GM12878 (cell line): ENCODE measurements at regions not wholly inside any gene's neighbourhood (a gene's known extent, or its start where the extent isn't known, plus 50 kb on each side); places are given as distances from the start of the nearest gene placed in this dataset.

Source experiments
- ATAC-seq: fragments of 200-7000 bp; cut with Tn5 transposase; 3 replicates; pipeline ENCODE4 v1.9.1; 2020; ENCODE audit warnings: mild to moderate bottlenecking, moderate library complexity
- BruUV-seq: library from RNA; stranded (reverse); fragments of 400-500 nt; replicated peaks from 2 replicates; lab custom pipeline; 2021; lab: Mats Ljungman, UMichigan
- CTCF ChIA-PET: fragments of 300-600 bp; sonication (Branson Sonifier 250); formaldehyde crosslinking; extraction: SDS; loops from one replicate; lab custom pipeline; 2021; ENCODE audit warnings: inconsistent platforms; lab: Yijun Ruan, JAX
- POLR2A ChIA-PET: fragments of 350-600 bp; formaldehyde crosslinking; extraction: SDS; loops from one replicate; lab custom pipeline; 2021; ENCODE audit warnings: inconsistent platforms; lab: Charles Lee
- RAD21 ChIA-PET: fragments of 300-600 bp; sonication (Branson Sonifier 250); formaldehyde crosslinking; loops from one replicate; lab custom pipeline; 2023; ENCODE audit warnings: antibody characterized with exemption; ENCODE audit not compliant: unreplicated experiment; lab: Charles Lee
- SMC1A ChIA-PET: fragments of 300-600 bp; sonication (Branson Sonifier 250); formaldehyde crosslinking; loops from one replicate; lab custom pipeline; 2023; ENCODE audit not compliant: unreplicated experiment, uncharacterized antibody; lab: Charles Lee
- DNase-seq: peaks from one replicate; pipeline ENCODE4 v3.0.0-alpha.2; 2011; ENCODE audit warnings: low read depth, low spot score
- FAIRE-seq: peaks from 3 replicates; lab custom pipeline; 2011; peaks lifted over from hg19 to GRCh38; lab: Jason Lieb, UNC
- H2AFZ ChIP-seq: 2 replicates; pipeline ENCODE4 v1.6.0; 2011; ENCODE audit warnings: low read depth, low read length, control low read depth; ENCODE audit not compliant: control insufficient read depth
- H3K27ac ChIP-seq: 2 replicates; pipeline ENCODE4 v1.5.1; 2011; ENCODE audit warnings: control low read depth; ENCODE audit not compliant: control insufficient read depth, insufficient read depth
- H3K27me3 ChIP-seq, 2 experiments: replicated peaks in 1 of 2; 2 replicates each; pipeline versions ENCODE4 v1.6.0 to v1.6.1; 2011; ENCODE audit warnings: low read length in 1 of 2; ENCODE audit not compliant: control insufficient read depth in 2 of 2, insufficient read depth in 2 of 2
- H3K36me3 ChIP-seq, 2 experiments: 2 replicates each; pipeline ENCODE4 v1.5.1; 2011; ENCODE audit warnings: low read length in 1 of 2; ENCODE audit not compliant: control insufficient read depth in 2 of 2, insufficient read depth in 2 of 2
- H3K4me1 ChIP-seq: 2 replicates; pipeline ENCODE4 v1.6.1; 2011; ENCODE audit warnings: mild to moderate bottlenecking, low read length, moderate library complexity, mixed read lengths; ENCODE audit not compliant: control insufficient read depth, insufficient read depth
- H3K4me2 ChIP-seq: 2 replicates; pipeline ENCODE4 v1.6.0; 2011; ENCODE audit warnings: control low read depth; ENCODE audit not compliant: control insufficient read depth, insufficient read depth
- H3K4me3 ChIP-seq: fragments of 200-600 bp; sonication (generic); 2 replicates; pipeline ENCODE4 v1.5.1; 2016
- H3K79me2 ChIP-seq: 2 replicates; pipeline ENCODE4 v1.6.0; 2011; ENCODE audit warnings: low read length; ENCODE audit not compliant: control insufficient read depth, insufficient read depth
- H3K9ac ChIP-seq: 2 replicates; pipeline ENCODE4 v1.8.0; 2011; ENCODE audit warnings: low read length, control low read depth, mixed read lengths; ENCODE audit not compliant: control insufficient read depth, insufficient read depth
- H3K9me3 ChIP-seq: replicated peaks from 3 replicates; pipeline ENCODE4 v1.5.1; 2011; ENCODE audit warnings: mild to moderate bottlenecking, low read length; ENCODE audit not compliant: control insufficient read depth, insufficient read depth
- H4K20me1 ChIP-seq: 2 replicates; pipeline ENCODE4 v1.6.0; 2011; ENCODE audit not compliant: control insufficient read depth, insufficient read depth
- CHD4 ChIP-seq: fragments of 200-600 bp; sonication (generic); IDR thresholded peaks from 2 replicates; pipeline ENCODE4 v1.6.1; 2016; ENCODE audit warnings: mild to moderate bottlenecking
- HDAC2 ChIP-seq: fragments of 200-600 bp; sonication (generic); IDR thresholded peaks from 2 replicates; pipeline ENCODE4 v1.6.1; 2017
- JUNB ChIP-seq: IDR thresholded peaks from 2 replicates; pipeline ENCODE4 v1.6.1; 2016; ENCODE audit warnings: antibody characterized with exemption, mild to moderate bottlenecking
- NFXL1 ChIP-seq: fragments of 450-650 bp; IDR thresholded peaks from 2 replicates; pipeline ENCODE4 v1.6.1; 2017; ENCODE audit warnings: antibody characterized with exemption, mild to moderate bottlenecking, borderline replicate concordance
- RUNX3 ChIP-seq: IDR thresholded peaks from 2 replicates; pipeline ENCODE4 v1.6.1; 2012; ENCODE audit warnings: low read length, inconsistent platforms
- SIX5 ChIP-seq: IDR thresholded peaks from 2 replicates; pipeline ENCODE4 v1.6.1; 2011; ENCODE audit warnings: mild to moderate bottlenecking, low read depth, low read length, moderate library complexity; ENCODE audit not compliant: severe bottlenecking
- SPI1 ChIP-seq: IDR thresholded peaks from 2 replicates; pipeline ENCODE4 v1.6.1; 2011; ENCODE audit warnings: low read depth, mild to moderate bottlenecking, low read length, moderate library complexity, borderline replicate concordance; ENCODE audit not compliant: insufficient read depth
- WGBS: methylation state at CpG from one replicate; pipeline ENCODE4 v1.1.6; 2016; ENCODE audit warnings: low lambda C conversion rate; ENCODE audit not compliant: insufficient replicate concordance, insufficient coverage; ENCODE audit errors: missing lambda C conversion rate; 5-methylcytosine and 5-hydroxymethylcytosine counted together
- in situ Hi-C: fragments of 300-500 bp; cut with MboI; formaldehyde crosslinking; loops from 9 replicates; pipeline ENCODE4 v1.14.3; 2018; ENCODE audit warnings: mixed read lengths
- intact Hi-C: fragments of 100-400 bp; cut with micrococcal nuclease; formaldehyde crosslinking; loops from one replicate; pipeline ENCODE4 v1.14.2; 2022; ENCODE audit not compliant: unreplicated experiment
- TF ChIP-seq, protein P1 (sequence below): IDR thresholded peaks from 2 replicates; pipeline ENCODE4 v1.6.1; 2012; ENCODE audit warnings: mild to moderate bottlenecking, low read depth, low read length
- TF ChIP-seq, protein P2 (sequence below): fragments of 450-650 bp; IDR thresholded peaks from 2 replicates; pipeline ENCODE4 v1.6.1; 2017; ENCODE audit warnings: low read depth, mild to moderate bottlenecking, moderate library complexity
- TF ChIP-seq, protein P3 (sequence below): fragments of 150-350 bp; IDR thresholded peaks from 2 replicates; pipeline ENCODE4 v1.6.1; 2014; ENCODE audit warnings: mild to moderate bottlenecking, low read depth, low read length
- TF ChIP-seq, protein P4 (sequence below): fragments of 450-650 bp; IDR thresholded peaks from 2 replicates; pipeline ENCODE4 v1.6.1; 2017; ENCODE audit warnings: mild to moderate bottlenecking, low read depth, inconsistent platforms; ENCODE audit not compliant: poor library complexity, severe bottlenecking
- TF ChIP-seq, protein P5 (sequence below): fragments of 450-650 bp; IDR thresholded peaks from 2 replicates; pipeline ENCODE4 v1.6.1; 2017; ENCODE audit warnings: borderline replicate concordance

DNA sequence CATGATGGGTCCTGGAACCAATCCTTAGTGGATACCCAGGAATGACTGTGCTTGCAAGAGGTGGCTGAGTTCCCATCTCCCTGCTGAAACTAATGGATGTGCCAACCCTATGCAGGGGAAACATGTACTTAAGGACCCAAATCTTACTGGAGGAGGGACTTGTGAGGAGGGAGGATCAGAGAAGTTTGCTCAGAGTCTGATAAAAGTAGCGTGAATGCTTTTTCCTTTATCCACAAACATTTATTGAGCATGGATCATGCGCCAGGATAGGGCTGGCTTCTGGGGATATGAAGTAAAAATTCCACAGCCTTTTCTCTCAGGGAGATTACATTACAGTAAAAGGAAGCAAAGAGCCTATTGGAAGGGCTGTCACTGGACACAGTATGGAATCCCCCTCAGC is 358.5 kb downstream of the RPS24 start:
- in situ Hi-C loops: no loop called here
- 7% methylated on average over 2 of the region's 2 CpGs for whole genome bisulfite sequencing
- ChIA-PET CTCF (no interaction called here), POLR2A (no interaction called here), SMC1A (interaction anchor here (0.6 kb wide), 1 partner anchor 12 kb away, joined by 3 read pairs; no protein-coding TSS in a partner anchor), RAD21 (no interaction called here)
- Histone ChIP-seq H3K36me3 (no peaks in the 10 kb centered on the region), H4K20me1 (no peaks in the 10 kb centered on the region), H3K9ac (no peak overlapping the region), H3K27me3 (peaks cover 0 to 2% of the 10 kb centered on the region in 2 experiments; a peak in 3 of 4 replicates), H3K9me3 (no peaks in the 10 kb centered on the region), H3K4me1 (no peaks in the 10 kb centered on the region), H3K4me2 (no peak overlapping the region), H3K79me2 (no peaks in the 10 kb centered on the region), H3K4me3 (no peak overlapping the region), H3K27ac (no peak overlapping the region), H2AFZ (no peak overlapping the region)
- no peak for ATAC-seq
- no peak for DNase-seq
- no peak for TF ChIP-seq SIX5
- TF ChIP-seq, protein P1, sequence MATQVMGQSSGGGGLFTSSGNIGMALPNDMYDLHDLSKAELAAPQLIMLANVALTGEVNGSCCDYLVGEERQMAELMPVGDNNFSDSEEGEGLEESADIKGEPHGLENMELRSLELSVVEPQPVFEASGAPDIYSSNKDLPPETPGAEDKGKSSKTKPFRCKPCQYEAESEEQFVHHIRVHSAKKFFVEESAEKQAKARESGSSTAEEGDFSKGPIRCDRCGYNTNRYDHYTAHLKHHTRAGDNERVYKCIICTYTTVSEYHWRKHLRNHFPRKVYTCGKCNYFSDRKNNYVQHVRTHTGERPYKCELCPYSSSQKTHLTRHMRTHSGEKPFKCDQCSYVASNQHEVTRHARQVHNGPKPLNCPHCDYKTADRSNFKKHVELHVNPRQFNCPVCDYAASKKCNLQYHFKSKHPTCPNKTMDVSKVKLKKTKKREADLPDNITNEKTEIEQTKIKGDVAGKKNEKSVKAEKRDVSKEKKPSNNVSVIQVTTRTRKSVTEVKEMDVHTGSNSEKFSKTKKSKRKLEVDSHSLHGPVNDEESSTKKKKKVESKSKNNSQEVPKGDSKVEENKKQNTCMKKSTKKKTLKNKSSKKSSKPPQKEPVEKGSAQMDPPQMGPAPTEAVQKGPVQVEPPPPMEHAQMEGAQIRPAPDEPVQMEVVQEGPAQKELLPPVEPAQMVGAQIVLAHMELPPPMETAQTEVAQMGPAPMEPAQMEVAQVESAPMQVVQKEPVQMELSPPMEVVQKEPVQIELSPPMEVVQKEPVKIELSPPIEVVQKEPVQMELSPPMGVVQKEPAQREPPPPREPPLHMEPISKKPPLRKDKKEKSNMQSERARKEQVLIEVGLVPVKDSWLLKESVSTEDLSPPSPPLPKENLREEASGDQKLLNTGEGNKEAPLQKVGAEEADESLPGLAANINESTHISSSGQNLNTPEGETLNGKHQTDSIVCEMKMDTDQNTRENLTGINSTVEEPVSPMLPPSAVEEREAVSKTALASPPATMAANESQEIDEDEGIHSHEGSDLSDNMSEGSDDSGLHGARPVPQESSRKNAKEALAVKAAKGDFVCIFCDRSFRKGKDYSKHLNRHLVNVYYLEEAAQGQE: no peak
- no peak for TF ChIP-seq CHD4
- TF ChIP-seq, protein P2, sequence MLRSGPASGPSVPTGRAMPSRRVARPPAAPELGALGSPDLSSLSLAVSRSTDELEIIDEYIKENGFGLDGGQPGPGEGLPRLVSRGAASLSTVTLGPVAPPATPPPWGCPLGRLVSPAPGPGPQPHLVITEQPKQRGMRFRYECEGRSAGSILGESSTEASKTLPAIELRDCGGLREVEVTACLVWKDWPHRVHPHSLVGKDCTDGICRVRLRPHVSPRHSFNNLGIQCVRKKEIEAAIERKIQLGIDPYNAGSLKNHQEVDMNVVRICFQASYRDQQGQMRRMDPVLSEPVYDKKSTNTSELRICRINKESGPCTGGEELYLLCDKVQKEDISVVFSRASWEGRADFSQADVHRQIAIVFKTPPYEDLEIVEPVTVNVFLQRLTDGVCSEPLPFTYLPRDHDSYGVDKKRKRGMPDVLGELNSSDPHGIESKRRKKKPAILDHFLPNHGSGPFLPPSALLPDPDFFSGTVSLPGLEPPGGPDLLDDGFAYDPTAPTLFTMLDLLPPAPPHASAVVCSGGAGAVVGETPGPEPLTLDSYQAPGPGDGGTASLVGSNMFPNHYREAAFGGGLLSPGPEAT: no peak
- TF ChIP-seq, protein P3, sequence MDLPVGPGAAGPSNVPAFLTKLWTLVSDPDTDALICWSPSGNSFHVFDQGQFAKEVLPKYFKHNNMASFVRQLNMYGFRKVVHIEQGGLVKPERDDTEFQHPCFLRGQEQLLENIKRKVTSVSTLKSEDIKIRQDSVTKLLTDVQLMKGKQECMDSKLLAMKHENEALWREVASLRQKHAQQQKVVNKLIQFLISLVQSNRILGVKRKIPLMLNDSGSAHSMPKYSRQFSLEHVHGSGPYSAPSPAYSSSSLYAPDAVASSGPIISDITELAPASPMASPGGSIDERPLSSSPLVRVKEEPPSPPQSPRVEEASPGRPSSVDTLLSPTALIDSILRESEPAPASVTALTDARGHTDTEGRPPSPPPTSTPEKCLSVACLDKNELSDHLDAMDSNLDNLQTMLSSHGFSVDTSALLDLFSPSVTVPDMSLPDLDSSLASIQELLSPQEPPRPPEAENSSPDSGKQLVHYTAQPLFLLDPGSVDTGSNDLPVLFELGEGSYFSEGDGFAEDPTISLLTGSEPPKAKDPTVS: no peak
- no peak for TF ChIP-seq JUNB
- TF ChIP-seq, protein P4, sequence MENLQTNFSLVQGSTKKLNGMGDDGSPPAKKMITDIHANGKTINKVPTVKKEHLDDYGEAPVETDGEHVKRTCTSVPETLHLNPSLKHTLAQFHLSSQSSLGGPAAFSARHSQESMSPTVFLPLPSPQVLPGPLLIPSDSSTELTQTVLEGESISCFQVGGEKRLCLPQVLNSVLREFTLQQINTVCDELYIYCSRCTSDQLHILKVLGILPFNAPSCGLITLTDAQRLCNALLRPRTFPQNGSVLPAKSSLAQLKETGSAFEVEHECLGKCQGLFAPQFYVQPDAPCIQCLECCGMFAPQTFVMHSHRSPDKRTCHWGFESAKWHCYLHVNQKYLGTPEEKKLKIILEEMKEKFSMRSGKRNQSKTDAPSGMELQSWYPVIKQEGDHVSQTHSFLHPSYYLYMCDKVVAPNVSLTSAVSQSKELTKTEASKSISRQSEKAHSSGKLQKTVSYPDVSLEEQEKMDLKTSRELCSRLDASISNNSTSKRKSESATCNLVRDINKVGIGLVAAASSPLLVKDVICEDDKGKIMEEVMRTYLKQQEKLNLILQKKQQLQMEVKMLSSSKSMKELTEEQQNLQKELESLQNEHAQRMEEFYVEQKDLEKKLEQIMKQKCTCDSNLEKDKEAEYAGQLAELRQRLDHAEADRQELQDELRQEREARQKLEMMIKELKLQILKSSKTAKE: no peak
- no peak for TF ChIP-seq SPI1
- no peak for TF ChIP-seq HDAC2
- TF ChIP-seq RUNX3: no peak
- TF ChIP-seq NFXL1: no peak
- TF ChIP-seq, protein P5, sequence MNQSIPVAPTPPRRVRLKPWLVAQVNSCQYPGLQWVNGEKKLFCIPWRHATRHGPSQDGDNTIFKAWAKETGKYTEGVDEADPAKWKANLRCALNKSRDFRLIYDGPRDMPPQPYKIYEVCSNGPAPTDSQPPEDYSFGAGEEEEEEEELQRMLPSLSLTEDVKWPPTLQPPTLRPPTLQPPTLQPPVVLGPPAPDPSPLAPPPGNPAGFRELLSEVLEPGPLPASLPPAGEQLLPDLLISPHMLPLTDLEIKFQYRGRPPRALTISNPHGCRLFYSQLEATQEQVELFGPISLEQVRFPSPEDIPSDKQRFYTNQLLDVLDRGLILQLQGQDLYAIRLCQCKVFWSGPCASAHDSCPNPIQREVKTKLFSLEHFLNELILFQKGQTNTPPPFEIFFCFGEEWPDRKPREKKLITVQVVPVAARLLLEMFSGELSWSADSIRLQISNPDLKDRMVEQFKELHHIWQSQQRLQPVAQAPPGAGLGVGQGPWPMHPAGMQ: no peak
- no peak for FAIRE-seq
- intact Hi-C loops: no loop called here
- BruUV-seq: no TSS peak
